RWPE2 (cell line): ENCODE measurements at regions not wholly inside any gene's neighbourhood (a gene's known extent, or its start where the extent isn't known, plus 50 kb on each side); places are given as distances from the start of the nearest gene placed in this dataset.
"Not testable (repeated sequence)": the region's sequence is repeated elsewhere in the genome, so short reads cannot be mapped to it uniquely, and the experiment has no call there.

Experiments
- ATAC-seq: fragments of 200-7000 bp; cut with Tn5 transposase; 3 replicates; pipeline ENCODE4 v1.9.1; 2021; ENCODE audit warnings: low read depth
- DNase-seq: peaks from one replicate; pipeline ENCODE4 v3.0.0-alpha.2; 2020; ENCODE audit warnings: low spot score
- H3K27ac ChIP-seq: fragments of 450-650 bp; 2 replicates; pipeline ENCODE4 v1.5.1; 2017; ENCODE audit warnings: mild to moderate bottlenecking; ENCODE audit not compliant: poor library complexity, severe bottlenecking
- H3K27me3 ChIP-seq: fragments of 250-450 bp; sonication (Bioruptor Pico); 2 replicates; pipeline ENCODE4 v1.5.1; 2021; ENCODE audit warnings: mild to moderate bottlenecking, moderate library complexity; ENCODE audit not compliant: insufficient read depth, poor library complexity, severe bottlenecking
- H3K36me3 ChIP-seq: fragments of 250-450 bp; sonication (Bioruptor Pico); 2 replicates; pipeline ENCODE4 v1.5.1; 2020; ENCODE audit warnings: low read depth, mild to moderate bottlenecking, moderate library complexity
- H3K4me1 ChIP-seq: fragments of 250-450 bp; sonication (Bioruptor Pico); 2 replicates; pipeline ENCODE4 v1.5.1; 2021; ENCODE audit warnings: mild to moderate bottlenecking, moderate library complexity; ENCODE audit not compliant: insufficient read depth, poor library complexity, severe bottlenecking
- H3K4me3 ChIP-seq: fragments of 250-450 bp; sonication (Bioruptor Pico); 2 replicates; pipeline ENCODE4 v1.5.1; 2021; ENCODE audit warnings: mild to moderate bottlenecking, moderate library complexity; ENCODE audit not compliant: severe bottlenecking
- H3K9me3 ChIP-seq: fragments of 250-450 bp; sonication (Bioruptor Pico); 2 replicates; pipeline ENCODE4 v1.5.1; 2021; ENCODE audit warnings: mild to moderate bottlenecking, moderate library complexity; ENCODE audit not compliant: severe bottlenecking
- TF ChIP-seq, protein P1 (sequence below): fragments of 450-650 bp; IDR thresholded peaks from one replicate; pipeline ENCODE4 v1.5.1; 2017; ENCODE audit warnings: mild to moderate bottlenecking, moderate library complexity; ENCODE audit not compliant: poor library complexity, severe bottlenecking

DNA sequence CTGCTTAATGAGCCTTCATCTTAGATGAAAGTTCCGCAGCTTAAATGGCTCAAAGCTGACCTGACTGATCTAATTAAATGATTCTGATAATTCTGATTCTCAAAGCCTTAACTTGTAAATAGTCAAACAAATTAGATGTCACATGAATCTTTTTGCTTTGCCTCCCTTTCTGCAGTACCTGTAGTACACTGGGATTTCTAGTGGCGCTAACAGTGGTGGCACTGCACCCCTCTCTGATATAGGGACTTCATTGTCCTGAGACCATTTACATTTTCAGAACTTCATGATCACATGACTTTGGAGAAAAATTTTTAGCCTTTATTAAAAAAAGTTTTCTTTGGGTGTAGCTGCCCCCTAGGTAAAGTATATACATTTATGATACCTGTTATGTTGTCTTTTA is 546.7 kb upstream of the ADGRL2 start:
- Histone ChIP-seq H3K27ac (no peak overlapping the region), H3K27me3 (no peaks in the 10 kb centered on the region), H3K36me3 (no peaks in the 10 kb centered on the region), H3K4me1 (no peaks in the 10 kb centered on the region), H3K4me3 (no peak overlapping the region), H3K9me3 (no peaks in the 10 kb centered on the region)
- TF ChIP-seq, protein P1, sequence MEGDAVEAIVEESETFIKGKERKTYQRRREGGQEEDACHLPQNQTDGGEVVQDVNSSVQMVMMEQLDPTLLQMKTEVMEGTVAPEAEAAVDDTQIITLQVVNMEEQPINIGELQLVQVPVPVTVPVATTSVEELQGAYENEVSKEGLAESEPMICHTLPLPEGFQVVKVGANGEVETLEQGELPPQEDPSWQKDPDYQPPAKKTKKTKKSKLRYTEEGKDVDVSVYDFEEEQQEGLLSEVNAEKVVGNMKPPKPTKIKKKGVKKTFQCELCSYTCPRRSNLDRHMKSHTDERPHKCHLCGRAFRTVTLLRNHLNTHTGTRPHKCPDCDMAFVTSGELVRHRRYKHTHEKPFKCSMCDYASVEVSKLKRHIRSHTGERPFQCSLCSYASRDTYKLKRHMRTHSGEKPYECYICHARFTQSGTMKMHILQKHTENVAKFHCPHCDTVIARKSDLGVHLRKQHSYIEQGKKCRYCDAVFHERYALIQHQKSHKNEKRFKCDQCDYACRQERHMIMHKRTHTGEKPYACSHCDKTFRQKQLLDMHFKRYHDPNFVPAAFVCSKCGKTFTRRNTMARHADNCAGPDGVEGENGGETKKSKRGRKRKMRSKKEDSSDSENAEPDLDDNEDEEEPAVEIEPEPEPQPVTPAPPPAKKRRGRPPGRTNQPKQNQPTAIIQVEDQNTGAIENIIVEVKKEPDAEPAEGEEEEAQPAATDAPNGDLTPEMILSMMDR, result no peak
- no peak for ATAC-seq
- DNase-seq, result no peak

DNA sequence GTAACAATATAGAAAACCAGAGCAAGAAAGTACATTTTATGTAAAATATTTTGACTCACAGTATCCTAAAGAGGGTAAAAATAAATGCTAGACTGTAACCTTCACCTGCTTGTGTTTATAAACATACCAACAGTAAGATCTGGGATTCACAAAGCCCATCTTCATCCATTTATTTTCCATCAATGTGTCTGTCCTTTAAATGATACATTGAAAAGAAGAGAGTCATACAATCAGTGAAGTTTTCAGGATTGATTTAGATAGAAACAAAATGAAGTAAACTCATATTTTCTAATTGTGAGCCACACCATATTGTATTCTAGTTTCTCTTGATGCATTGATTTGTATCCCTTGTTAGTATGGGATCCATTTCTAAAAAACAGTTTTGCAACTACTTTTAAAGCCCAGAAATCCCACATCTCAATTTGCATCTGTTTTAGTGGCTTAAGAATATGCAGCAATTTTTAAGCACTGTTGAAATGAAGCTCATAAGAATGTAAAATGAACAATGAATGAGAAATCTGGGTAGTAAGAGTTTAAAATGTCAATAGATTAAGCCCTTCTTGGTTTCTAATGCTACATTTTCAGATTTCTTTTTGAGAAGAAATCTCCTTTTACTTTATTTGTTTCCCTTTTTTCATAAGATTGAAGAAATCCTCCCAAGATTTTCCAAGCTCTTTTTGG is 548.1 kb upstream of the ADGRL2 start:
- H3K36me3 ChIP-seq, result no peaks in the 10 kb centered on the region
- H3K27me3 ChIP-seq, result no peaks in the 10 kb centered on the region
- no peak for ATAC-seq
- TF ChIP-seq, protein P1, result no peak
- no peak overlapping the region for H3K4me3 ChIP-seq
- no peak overlapping the region for H3K27ac ChIP-seq
- no peaks in the 10 kb centered on the region for H3K9me3 ChIP-seq
- no peaks in the 10 kb centered on the region for H3K4me1 ChIP-seq
- no peak for DNase-seq

DNA sequence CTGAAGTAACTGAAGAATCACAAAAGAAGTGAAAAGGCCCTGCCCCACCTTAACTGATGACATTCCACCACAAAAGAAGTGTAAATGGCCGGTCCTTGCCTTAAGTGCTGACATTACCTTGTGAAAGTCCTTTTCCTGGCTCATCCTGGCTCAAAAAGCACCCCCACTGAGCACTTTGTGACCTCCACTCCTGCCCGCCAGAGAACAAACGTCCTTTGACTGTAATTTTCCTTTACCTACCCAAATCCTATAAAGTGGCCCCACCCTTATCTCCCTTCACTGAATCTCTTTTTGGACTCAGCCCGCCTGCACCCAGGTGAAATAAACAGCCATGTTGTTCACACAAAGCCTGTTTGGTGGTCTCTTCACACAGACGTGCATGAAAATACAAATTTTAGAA is 549.9 kb upstream of the ADGRL2 start:
- H3K27ac ChIP-seq, result not testable (repeated sequence)

DNA sequence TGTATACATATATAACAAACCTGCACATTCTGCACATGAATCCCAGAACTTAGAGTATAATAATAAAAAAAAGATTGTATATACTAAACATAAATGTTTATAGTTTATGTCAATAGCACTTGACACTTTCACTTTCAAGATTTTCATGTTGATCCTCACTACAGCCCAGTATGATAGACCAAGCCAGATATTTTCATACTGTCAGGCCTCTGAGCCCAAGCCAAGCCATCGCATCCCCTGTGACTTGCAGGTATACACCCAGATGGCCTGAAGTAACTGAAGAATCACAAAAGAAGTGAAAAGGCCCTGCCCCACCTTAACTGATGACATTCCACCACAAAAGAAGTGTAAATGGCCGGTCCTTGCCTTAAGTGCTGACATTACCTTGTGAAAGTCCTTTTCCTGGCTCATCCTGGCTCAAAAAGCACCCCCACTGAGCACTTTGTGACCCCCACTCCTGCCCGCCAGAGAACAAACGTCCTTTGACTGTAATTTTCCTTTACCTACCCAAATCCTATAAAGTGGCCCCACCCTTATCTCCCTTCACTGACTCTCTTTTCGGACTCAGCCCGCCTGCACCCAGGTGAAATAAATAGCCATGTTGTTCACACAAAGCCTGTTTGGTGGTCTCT is 555.5 kb upstream of the ADGRL2 start:
- H3K27ac ChIP-seq, H3K36me3 ChIP-seq, H3K4me1 ChIP-seq, H3K4me3 ChIP-seq, H3K27me3 ChIP-seq, DNase-seq, ATAC-seq, H3K9me3 ChIP-seq: not testable (repeated sequence)

More for the DNA sequence above, 549.9 kb upstream of the ADGRL2 start:
- DNase-seq, H3K9me3 ChIP-seq, H3K4me1 ChIP-seq, H3K36me3 ChIP-seq, ATAC-seq, H3K27me3 ChIP-seq, H3K4me3 ChIP-seq: not testable (repeated sequence)

DNA sequence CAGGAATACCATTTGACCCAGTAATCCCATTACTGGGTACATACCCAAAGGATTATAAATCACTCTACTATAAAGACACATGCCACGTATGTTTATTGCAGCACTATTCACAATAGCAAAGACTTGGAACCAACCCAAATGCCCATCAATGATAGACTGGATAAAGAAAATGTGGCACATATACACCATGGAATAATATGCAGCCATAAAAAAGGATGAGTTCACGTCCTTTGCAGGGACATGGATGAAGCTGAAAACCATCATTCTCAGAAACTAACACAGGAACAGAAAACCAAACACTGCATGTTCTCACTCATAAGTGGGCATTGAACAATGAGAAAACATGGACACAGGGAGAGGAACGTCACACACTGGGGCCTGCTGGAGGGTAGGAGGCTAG is 556.1 kb upstream of the ADGRL2 start:
- H3K27ac ChIP-seq, result not testable (repeated sequence)

DNA sequence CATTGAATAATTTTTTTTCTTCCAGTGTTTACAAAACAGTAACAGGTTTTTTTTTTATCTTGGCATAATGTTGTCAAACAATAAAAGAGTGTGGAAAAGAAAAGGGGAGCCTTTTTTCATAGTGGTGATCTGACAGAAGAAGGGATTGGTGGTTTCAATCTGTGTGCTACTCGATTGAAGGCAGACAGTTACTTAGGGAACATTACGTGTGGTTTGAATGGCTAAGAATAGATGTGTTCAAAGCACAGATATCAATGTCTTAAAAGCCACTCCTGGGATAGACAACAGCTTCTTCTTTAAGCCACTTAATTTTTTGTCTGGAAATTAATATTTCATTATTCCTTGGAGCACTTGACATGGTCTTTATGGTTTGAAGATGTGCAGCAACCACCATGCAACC is 558.6 kb upstream of the ADGRL2 start:
- no peak overlapping the region for H3K27ac ChIP-seq
- DNase-seq, result no peak
- H3K36me3 ChIP-seq, result no peaks in the 10 kb centered on the region
- H3K4me1 ChIP-seq, result no peaks in the 10 kb centered on the region
- TF ChIP-seq, protein P1, result no peak
- no peaks in the 10 kb centered on the region for H3K9me3 ChIP-seq
- ATAC-seq, result no peak
- no peaks in the 10 kb centered on the region for H3K27me3 ChIP-seq
- no peak overlapping the region for H3K4me3 ChIP-seq

More for the DNA sequence above, 556.1 kb upstream of the ADGRL2 start:
- not testable (repeated sequence) for H3K4me1 ChIP-seq, H3K4me3 ChIP-seq, H3K36me3 ChIP-seq, H3K9me3 ChIP-seq, H3K27me3 ChIP-seq, ATAC-seq, DNase-seq
